ENCODE measurements at regions not wholly inside any gene's neighbourhood (a gene's known extent, or its start where the extent isn't known, plus 50 kb on each side); places are given as distances from the start of the nearest gene placed in this dataset.

GRCh38 chr18:47601581-47602272, 328.7 kb downstream of the SMAD2 start:
- no peak for DNase-seq
- Mint-ChIP-seq H3K4me3 (ENCODE audit: low read depth, unreplicated experiment) (no peak overlapping the region), H3K36me3 (ENCODE audit: insufficient read depth, unreplicated experiment) (no peaks in the 10 kb centered on the region), H3K27me3 (ENCODE audit: unreplicated experiment) (peaks cover 70% of the 10 kb centered on the region), H3K4me1 (ENCODE audit: low read depth, unreplicated experiment) (no peaks in the 10 kb centered on the region), H3K9me3 (ENCODE audit: low read depth, unreplicated experiment) (peaks cover 3% of the 10 kb centered on the region), H3K27ac (ENCODE audit: unreplicated experiment) (no peak overlapping the region)
- intact Hi-C loops (cut with micrococcal nuclease; ENCODE audit: unreplicated experiment), result no loop called here
- BruUV-seq (replicated peaks), result no TSS peak
- TF ChIP-seq CTCF (IDR thresholded peaks at IDR 0.05; ENCODE audit: unreplicated experiment), result no peak
- CTCF ChIA-PET, result no interaction called here

- peaks cover 59% of the 10 kb centered on the region for H3K27me3 Mint-ChIP-seq (ENCODE audit: unreplicated experiment)
- DNase-seq, result peak; percentile 6
- peaks cover 3% of the 10 kb centered on the region for H3K9me3 Mint-ChIP-seq (ENCODE audit: low read depth, unreplicated experiment)
- H3K36me3 Mint-ChIP-seq (ENCODE audit: insufficient read depth, unreplicated experiment), result no peaks in the 10 kb centered on the region
- CTCF ChIA-PET, result no interaction called here
- BruUV-seq (replicated peaks), result no TSS peak
- no peak overlapping the region for H3K27ac Mint-ChIP-seq (ENCODE audit: unreplicated experiment)
- no peak overlapping the region for H3K4me3 Mint-ChIP-seq (ENCODE audit: low read depth, unreplicated experiment)
- H3K4me1 Mint-ChIP-seq (ENCODE audit: low read depth, unreplicated experiment), result no peaks in the 10 kb centered on the region
- no peak for TF ChIP-seq CTCF (IDR thresholded peaks at IDR 0.05; ENCODE audit: unreplicated experiment)
- intact Hi-C loops (cut with micrococcal nuclease; ENCODE audit: unreplicated experiment), result no loop called here
Measured at GRCh38 chr18:47595831-47596501, 334.5 kb downstream of the SMAD2 start.

GRCh38 chr18:47594621-47595086, 335.8 kb downstream of the SMAD2 start:
- no peak overlapping the region for H3K27ac Mint-ChIP-seq (ENCODE audit: unreplicated experiment)
- TF ChIP-seq CTCF (IDR thresholded peaks at IDR 0.05; ENCODE audit: unreplicated experiment), result no peak
- H3K9me3 Mint-ChIP-seq (ENCODE audit: low read depth, unreplicated experiment), result no peaks in the 10 kb centered on the region
- peaks cover 48% of the 10 kb centered on the region for H3K27me3 Mint-ChIP-seq (ENCODE audit: unreplicated experiment)
- intact Hi-C loops (cut with micrococcal nuclease; ENCODE audit: unreplicated experiment), result no loop called here
- no peaks in the 10 kb centered on the region for H3K36me3 Mint-ChIP-seq (ENCODE audit: insufficient read depth, unreplicated experiment)
- CTCF ChIA-PET, result interaction anchor here (0.6 kb wide), 1 partner anchor 121 kb away, joined by 3 read pairs; no protein-coding TSS in a partner anchor
- H3K4me3 Mint-ChIP-seq (ENCODE audit: low read depth, unreplicated experiment), result no peak overlapping the region
- no peaks in the 10 kb centered on the region for H3K4me1 Mint-ChIP-seq (ENCODE audit: low read depth, unreplicated experiment)
- BruUV-seq (replicated peaks), result no TSS peak
- no peak for DNase-seq

- H3K9me3 Mint-ChIP-seq (ENCODE audit: low read depth, unreplicated experiment), result no peaks in the 10 kb centered on the region
- no peak for DNase-seq
- no peaks in the 10 kb centered on the region for H3K4me1 Mint-ChIP-seq (ENCODE audit: low read depth, unreplicated experiment)
- H3K27me3 Mint-ChIP-seq (ENCODE audit: unreplicated experiment), result peaks cover 48% of the 10 kb centered on the region
- no peak overlapping the region for H3K4me3 Mint-ChIP-seq (ENCODE audit: low read depth, unreplicated experiment)
- no peak overlapping the region for H3K27ac Mint-ChIP-seq (ENCODE audit: unreplicated experiment)
- intact Hi-C loops (cut with micrococcal nuclease; ENCODE audit: unreplicated experiment), result no loop called here
- H3K36me3 Mint-ChIP-seq (ENCODE audit: insufficient read depth, unreplicated experiment), result no peaks in the 10 kb centered on the region
- no peak for TF ChIP-seq CTCF (IDR thresholded peaks at IDR 0.05; ENCODE audit: unreplicated experiment)
- CTCF ChIA-PET, result interaction anchor here (0.6 kb wide), 1 partner anchor 122 kb away, joined by 3 read pairs; no protein-coding TSS in a partner anchor
- no TSS peak for BruUV-seq (replicated peaks)
Measured at GRCh38 chr18:47593744-47594472, 336.6 kb downstream of the SMAD2 start.

Measured in Calu3 (cell line).